ENCODE measurements at regions not wholly inside any gene's neighbourhood (a gene's known extent, or its start where the extent isn't known, plus 50 kb on each side); places are given as distances from the start of the nearest gene placed in this dataset.

DNA sequence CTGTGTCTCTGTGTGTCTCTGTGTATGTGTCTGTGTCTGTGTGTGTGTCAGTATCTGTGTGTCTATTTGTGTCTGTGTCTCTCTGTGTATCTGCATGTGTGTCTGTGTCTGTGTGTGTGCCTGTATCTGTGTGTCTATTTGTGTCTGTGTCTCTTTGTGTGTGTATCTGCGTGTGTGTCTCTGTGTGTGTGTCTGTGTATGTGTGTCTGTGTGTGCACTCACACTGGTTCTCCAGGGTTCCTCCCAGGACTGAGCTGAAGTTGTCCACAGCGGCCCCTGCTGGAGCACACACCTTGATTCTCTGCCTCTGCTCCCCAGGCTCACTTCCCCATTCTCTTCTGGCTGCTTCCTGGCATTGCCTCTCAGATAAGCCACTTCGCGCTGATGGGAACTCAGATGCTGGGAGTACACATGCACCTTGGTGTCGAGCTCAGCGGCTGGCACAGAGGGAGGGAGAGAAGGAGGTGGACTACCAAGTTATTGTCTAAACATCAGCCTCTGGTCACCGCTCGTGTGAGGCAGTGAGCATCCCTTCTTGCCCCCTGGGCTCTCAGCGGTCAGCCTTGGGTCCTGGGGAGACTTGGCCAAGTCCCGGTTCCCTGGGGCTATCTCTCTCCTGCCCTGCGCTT is 104.9 kb upstream of the NXT1 start (continued):
- TF ChIP-seq, protein P1, sequence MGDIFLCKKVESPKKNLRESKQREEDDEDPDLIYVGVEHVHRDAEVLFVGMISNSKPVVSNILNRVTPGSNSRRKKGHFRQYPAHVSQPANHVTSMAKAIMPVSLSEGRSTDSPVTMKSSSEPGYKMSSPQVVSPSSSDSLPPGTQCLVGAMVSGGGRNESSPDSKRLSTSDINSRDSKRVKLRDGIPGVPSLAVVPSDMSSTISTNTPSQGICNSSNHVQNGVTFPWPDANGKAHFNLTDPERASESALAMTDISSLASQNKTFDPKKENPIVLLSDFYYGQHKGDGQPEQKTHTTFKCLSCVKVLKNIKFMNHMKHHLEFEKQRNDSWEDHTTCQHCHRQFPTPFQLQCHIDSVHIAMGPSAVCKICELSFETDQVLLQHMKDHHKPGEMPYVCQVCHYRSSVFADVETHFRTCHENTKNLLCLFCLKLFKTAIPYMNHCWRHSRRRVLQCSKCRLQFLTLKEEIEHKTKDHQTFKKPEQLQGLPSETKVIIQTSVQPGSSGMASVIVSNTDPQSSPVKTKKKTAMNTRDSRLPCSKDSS (IDR thresholded peaks at IDR 0.05; ENCODE audit: low read depth, partially characterized antibody), result peak; percentile 30
- TF ChIP-seq NFRKB (IDR thresholded peaks at IDR 0.05; ENCODE audit: low read depth) (no peak), STAT5B (CRISPR knock-in tag; IDR thresholded peaks at IDR 0.05) (no peak), ZNF655 (CRISPR knock-in tag; IDR thresholded peaks at IDR 0.05) (no peak), HMG20A (CRISPR knock-in tag; conservative IDR thresholded peaks at IDR 0.05) (no peak), ZNF3 (CRISPR knock-in tag; IDR thresholded peaks at IDR 0.05) (no peak), DIDO1 (tag; IDR thresholded peaks at IDR 0.05; ENCODE audit: low read depth) (no peak), ZEB2 (IDR thresholded peaks at IDR 0.05) (peak; percentile 21; the same call in 1 of the 2 replicates), ZBED1 (IDR thresholded peaks at IDR 0.05) (no peak), POU5F1 (IDR thresholded peaks at IDR 0.05; ENCODE audit: borderline replicate concordance, low read depth, low read length, partially characterized antibody) (no peak), CREBBP (IDR thresholded peaks at IDR 0.05; ENCODE audit: low read depth, low read length) (no peak), EGR1 (conservative IDR thresholded peaks at IDR 0.05) (no peak), MEIS2 (IDR thresholded peaks at IDR 0.05; ENCODE audit: partially characterized antibody) (no peak), NCOR1 (IDR thresholded peaks at IDR 0.05) (no peak), ZNF764 (CRISPR knock-in tag; IDR thresholded peaks at IDR 0.05; ENCODE audit: low read depth) (no peak), SMAD3 (CRISPR knock-in tag; conservative IDR thresholded peaks at IDR 0.05) (no peak), EHMT2 (IDR thresholded peaks at IDR 0.05) (peak; percentile 70; the same call in 1 of the 2 replicates), MAFF (IDR thresholded peaks at IDR 0.05; ENCODE audit: low read length) (no peak)
- TF ChIP-seq, protein P2, sequence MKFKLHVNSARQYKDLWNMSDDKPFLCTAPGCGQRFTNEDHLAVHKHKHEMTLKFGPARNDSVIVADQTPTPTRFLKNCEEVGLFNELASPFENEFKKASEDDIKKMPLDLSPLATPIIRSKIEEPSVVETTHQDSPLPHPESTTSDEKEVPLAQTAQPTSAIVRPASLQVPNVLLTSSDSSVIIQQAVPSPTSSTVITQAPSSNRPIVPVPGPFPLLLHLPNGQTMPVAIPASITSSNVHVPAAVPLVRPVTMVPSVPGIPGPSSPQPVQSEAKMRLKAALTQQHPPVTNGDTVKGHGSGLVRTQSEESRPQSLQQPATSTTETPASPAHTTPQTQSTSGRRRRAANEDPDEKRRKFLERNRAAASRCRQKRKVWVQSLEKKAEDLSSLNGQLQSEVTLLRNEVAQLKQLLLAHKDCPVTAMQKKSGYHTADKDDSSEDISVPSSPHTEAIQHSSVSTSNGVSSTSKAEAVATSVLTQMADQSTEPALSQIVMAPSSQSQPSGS (CRISPR knock-in tag; IDR thresholded peaks at IDR 0.05), result no peak
- TF ChIP-seq, protein P3, sequence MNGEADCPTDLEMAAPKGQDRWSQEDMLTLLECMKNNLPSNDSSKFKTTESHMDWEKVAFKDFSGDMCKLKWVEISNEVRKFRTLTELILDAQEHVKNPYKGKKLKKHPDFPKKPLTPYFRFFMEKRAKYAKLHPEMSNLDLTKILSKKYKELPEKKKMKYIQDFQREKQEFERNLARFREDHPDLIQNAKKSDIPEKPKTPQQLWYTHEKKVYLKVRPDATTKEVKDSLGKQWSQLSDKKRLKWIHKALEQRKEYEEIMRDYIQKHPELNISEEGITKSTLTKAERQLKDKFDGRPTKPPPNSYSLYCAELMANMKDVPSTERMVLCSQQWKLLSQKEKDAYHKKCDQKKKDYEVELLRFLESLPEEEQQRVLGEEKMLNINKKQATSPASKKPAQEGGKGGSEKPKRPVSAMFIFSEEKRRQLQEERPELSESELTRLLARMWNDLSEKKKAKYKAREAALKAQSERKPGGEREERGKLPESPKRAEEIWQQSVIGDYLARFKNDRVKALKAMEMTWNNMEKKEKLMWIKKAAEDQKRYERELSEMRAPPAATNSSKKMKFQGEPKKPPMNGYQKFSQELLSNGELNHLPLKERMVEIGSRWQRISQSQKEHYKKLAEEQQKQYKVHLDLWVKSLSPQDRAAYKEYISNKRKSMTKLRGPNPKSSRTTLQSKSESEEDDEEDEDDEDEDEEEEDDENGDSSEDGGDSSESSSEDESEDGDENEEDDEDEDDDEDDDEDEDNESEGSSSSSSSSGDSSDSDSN (IDR thresholded peaks at IDR 0.05; ENCODE audit: borderline replicate concordance in 1 of 2, low read depth in 2 of 2, low read length in 2 of 2), result no peak
- TF ChIP-seq, protein P4, sequence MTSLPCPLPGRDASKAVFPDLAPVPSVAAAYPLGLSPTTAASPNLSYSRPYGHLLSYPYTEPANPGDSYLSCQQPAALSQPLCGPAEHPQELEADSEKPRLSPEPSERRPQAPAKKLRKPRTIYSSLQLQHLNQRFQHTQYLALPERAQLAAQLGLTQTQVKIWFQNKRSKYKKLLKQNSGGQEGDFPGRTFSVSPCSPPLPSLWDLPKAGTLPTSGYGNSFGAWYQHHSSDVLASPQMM (CRISPR knock-in tag; IDR thresholded peaks at IDR 0.05), result no peak
